ENCODE measurements at regions not wholly inside any gene's neighbourhood (a gene's known extent, or its start where the extent isn't known, plus 50 kb on each side); places are given as distances from the start of the nearest gene placed in this dataset.
"Not testable (repeated sequence)": the region's sequence is repeated elsewhere in the genome, so short reads cannot be mapped to it uniquely, and the experiment has no call there.

DNA sequence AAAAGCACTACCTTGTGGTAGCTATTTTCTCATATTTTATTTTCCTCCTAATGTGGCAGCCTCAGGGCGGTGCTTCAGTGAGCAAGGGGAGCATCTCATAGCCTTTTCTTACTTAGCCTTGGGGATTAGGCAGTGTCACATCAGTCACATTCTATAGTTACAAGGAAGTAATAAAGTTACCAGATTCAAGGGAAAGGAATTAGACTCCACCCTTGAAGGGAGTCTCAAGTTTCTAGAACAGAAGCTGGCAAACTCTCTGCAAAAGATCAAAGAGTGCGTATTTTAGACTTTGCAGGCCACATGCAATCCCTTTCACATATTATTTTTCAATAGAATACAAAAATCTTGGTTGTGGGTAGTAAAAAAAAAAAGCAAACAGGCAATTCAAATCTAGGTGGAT, 350.4 kb downstream of the AMY1C start:
- TF ChIP-seq, protein P1, sequence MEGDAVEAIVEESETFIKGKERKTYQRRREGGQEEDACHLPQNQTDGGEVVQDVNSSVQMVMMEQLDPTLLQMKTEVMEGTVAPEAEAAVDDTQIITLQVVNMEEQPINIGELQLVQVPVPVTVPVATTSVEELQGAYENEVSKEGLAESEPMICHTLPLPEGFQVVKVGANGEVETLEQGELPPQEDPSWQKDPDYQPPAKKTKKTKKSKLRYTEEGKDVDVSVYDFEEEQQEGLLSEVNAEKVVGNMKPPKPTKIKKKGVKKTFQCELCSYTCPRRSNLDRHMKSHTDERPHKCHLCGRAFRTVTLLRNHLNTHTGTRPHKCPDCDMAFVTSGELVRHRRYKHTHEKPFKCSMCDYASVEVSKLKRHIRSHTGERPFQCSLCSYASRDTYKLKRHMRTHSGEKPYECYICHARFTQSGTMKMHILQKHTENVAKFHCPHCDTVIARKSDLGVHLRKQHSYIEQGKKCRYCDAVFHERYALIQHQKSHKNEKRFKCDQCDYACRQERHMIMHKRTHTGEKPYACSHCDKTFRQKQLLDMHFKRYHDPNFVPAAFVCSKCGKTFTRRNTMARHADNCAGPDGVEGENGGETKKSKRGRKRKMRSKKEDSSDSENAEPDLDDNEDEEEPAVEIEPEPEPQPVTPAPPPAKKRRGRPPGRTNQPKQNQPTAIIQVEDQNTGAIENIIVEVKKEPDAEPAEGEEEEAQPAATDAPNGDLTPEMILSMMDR (IDR thresholded peaks at IDR 0.05; ENCODE audit: low read depth, low read length): no peak
- no peak for DNase-seq (ENCODE audit: extremely low read depth, low read depth)

GRCh38 chr1:104105465-104105864, 355.8 kb downstream of the AMY1C start:
- TF ChIP-seq, protein P1 (IDR thresholded peaks at IDR 0.05; ENCODE audit: low read depth, low read length): no peak
- no peak for DNase-seq (ENCODE audit: extremely low read depth, low read depth)

GRCh38 chr1:104120525-104120924, 370.8 kb downstream of the AMY1C start:
- TF ChIP-seq, protein P1 (IDR thresholded peaks at IDR 0.05; ENCODE audit: low read depth, low read length): no peak
- no peak for DNase-seq (ENCODE audit: extremely low read depth, low read depth)

DNA sequence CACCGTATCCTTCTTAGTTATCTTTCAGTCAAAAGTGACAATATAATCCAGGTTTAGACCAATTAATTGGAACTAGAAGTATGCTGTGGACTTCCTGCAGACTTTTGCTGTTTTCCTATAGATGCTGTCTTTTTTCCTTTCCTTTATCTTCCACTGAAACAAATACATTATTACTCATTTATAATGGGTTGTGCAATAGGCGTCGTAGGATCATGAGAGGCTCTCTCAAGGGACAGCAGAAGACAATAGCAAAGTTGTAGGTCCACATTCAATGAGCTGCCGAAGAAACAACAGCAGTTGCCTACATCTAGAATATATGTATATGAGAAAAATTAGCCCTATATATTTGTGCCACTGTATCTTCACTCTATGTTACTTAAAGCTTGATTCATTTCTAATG, 371.6 kb downstream of the AMY1C start:
- TF ChIP-seq, protein P1 (IDR thresholded peaks at IDR 0.05; ENCODE audit: low read depth, low read length): no peak
- DNase-seq (ENCODE audit: extremely low read depth, low read depth): no peak

DNA sequence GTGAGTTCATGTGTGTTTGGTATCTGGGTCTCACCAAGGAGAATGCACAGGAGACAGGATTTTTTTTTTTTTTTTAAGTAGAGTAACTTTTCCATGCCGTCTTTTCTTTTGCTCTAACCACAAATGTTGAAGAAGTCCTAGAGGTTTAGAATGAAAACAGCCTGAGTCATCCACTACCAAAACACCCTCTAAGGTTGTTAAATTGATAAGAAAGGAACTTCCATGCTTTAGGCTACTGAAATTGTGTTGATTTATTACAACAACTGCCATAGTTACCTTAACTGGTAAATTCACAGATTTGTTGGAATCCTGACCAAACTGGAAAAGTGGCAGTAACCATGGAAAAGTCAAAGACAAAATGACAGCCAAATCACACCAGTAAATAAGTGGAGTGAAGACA, 375.6 kb downstream of the AMY1C start:
- DNase-seq (ENCODE audit: extremely low read depth, low read depth): no peak
- TF ChIP-seq, protein P1 (IDR thresholded peaks at IDR 0.05; ENCODE audit: low read depth, low read length): no peak

GRCh38 chr1:104125970-104126369, 376.3 kb downstream of the AMY1C start:
- TF ChIP-seq, protein P1 (IDR thresholded peaks at IDR 0.05; ENCODE audit: low read depth, low read length): no peak
- no peak for DNase-seq (ENCODE audit: extremely low read depth, low read depth)

GRCh38 chr1:104132382-104132973, 382.8 kb downstream of the AMY1C start:
- no peak for DNase-seq (ENCODE audit: extremely low read depth, low read depth)

GRCh38 chr1:104135036-104135435, 385.3 kb downstream of the AMY1C start:
- not testable (repeated sequence) for DNase-seq (ENCODE audit: extremely low read depth, low read depth)

More at GRCh38 chr1:104132382-104132973, 382.8 kb downstream of the AMY1C start:
- TF ChIP-seq, protein P1 (IDR thresholded peaks at IDR 0.05; ENCODE audit: low read depth, low read length): no peak
